GM12878 (cell line): ENCODE measurements at regions not wholly inside any gene's neighbourhood (a gene's known extent, or its start where the extent isn't known, plus 50 kb on each side); places are given as distances from the start of the nearest gene placed in this dataset.

Experiments
- BCLAF1 ChIP-seq: fragments of 450-650 bp; IDR thresholded peaks from 2 replicates; pipeline ENCODE4 v1.6.1; 2017; ENCODE audit warnings: antibody characterized with exemption, mild to moderate bottlenecking, moderate library complexity
- E4F1 ChIP-seq: fragments of 450-650 bp; IDR thresholded peaks from 2 replicates; pipeline ENCODE4 v1.6.1; 2018; ENCODE audit warnings: borderline replicate concordance, mild to moderate bottlenecking; ENCODE audit not compliant: partially characterized antibody
- GABPA ChIP-seq: IDR thresholded peaks from 2 replicates; pipeline ENCODE4 v1.6.1; 2014; ENCODE audit warnings: antibody characterized with exemption, low read depth, mild to moderate bottlenecking, inconsistent platforms
- IRF5 ChIP-seq: fragments of 450-650 bp; IDR thresholded peaks from 2 replicates; pipeline ENCODE4 v1.6.1; 2017; ENCODE audit warnings: borderline replicate concordance
- JUND ChIP-seq: IDR thresholded peaks from 2 replicates; pipeline ENCODE4 v1.6.1; 2012; ENCODE audit warnings: low read depth, mild to moderate bottlenecking, low read length, improper control_type of control experiment, moderate library complexity
- MEF2A ChIP-seq: IDR thresholded peaks from 2 replicates; pipeline ENCODE4 v1.6.1; 2011; ENCODE audit warnings: low read depth, mild to moderate bottlenecking, low read length, moderate library complexity; ENCODE audit not compliant: insufficient read depth
- NKRF ChIP-seq: fragments of 450-650 bp; conservative IDR thresholded peaks from 2 replicates; pipeline ENCODE4 v1.6.1; 2017; ENCODE audit warnings: mild to moderate bottlenecking, moderate library complexity
- PRDM15 ChIP-seq: fragments of 450-650 bp; formaldehyde crosslinking; IDR thresholded peaks from 2 replicates; pipeline ENCODE4 v1.4.0; 2020; ENCODE audit warnings: mild to moderate bottlenecking, moderate library complexity
- RAD21 ChIP-seq: IDR thresholded peaks from 2 replicates; pipeline ENCODE4 v1.6.1; 2011; ENCODE audit warnings: mild to moderate bottlenecking, low read depth, low read length, moderate library complexity; ENCODE audit not compliant: insufficient read depth
- SMAD5 ChIP-seq: IDR thresholded peaks from 2 replicates; pipeline ENCODE4 v1.6.1; 2016; ENCODE audit warnings: antibody characterized with exemption, low read depth
- ZNF24 ChIP-seq: fragments of 450-650 bp; IDR thresholded peaks from 2 replicates; pipeline ENCODE4 v1.6.1; 2017; ENCODE audit warnings: antibody characterized with exemption, mild to moderate bottlenecking

GRCh38 chr20:53760025-53760441 lies 166.4 kb upstream of the ZNF217 start (continued):
- TF ChIP-seq E4F1, result no peak
- peak; percentile 80 for TF ChIP-seq MEF2A
- TF ChIP-seq ZNF24, result no peak
- no peak for TF ChIP-seq IRF5
- TF ChIP-seq SMAD5, result no peak
- TF ChIP-seq RAD21, result no peak
- TF ChIP-seq GABPA, result no peak
- TF ChIP-seq BCLAF1, result no peak
- no peak for TF ChIP-seq JUND
- no peak for TF ChIP-seq NKRF
- TF ChIP-seq PRDM15 (CRISPR knock-in tag), result no peak
